Esophagus muscularis mucosa (tissue), 4 donors: ENCODE measurements at regions not wholly inside any gene's neighbourhood (a gene's known extent, or its start where the extent isn't known, plus 50 kb on each side); places are given as distances from the start of the nearest gene placed in this dataset.

Source experiments
- DNase-seq: peaks from one replicate; pipeline ENCODE4 v3.0.0-alpha.2; 2017; ENCODE audit errors: extremely low spot score
- H3K27ac ChIP-seq, 4 donors: fragments of 200-600 bp; sonication (generic); replicated peaks in 1 of 4; 1 replicate in 3 of 4; 2 replicates in 1 of 4; pipeline ENCODE4 v1.5.1; 2016 to 2019; ENCODE audit warnings: mild to moderate bottlenecking in 1 of 4
- H3K27me3 ChIP-seq, 4 donors: fragments of 200-600 bp; sonication (generic); one replicate each; pipeline versions ENCODE4 v1.5.1 to v1.6.0; 2016 to 2019
- H3K36me3 ChIP-seq, 4 donors: fragments of 200-600 bp; sonication (generic); one replicate each; pipeline ENCODE4 v1.5.1; 2016 to 2019
- H3K4me1 ChIP-seq, 4 donors: fragments of 200-600 bp; sonication (generic); one replicate each; pipeline ENCODE4 v1.5.1; 2016 to 2019
- H3K4me3 ChIP-seq, 4 donors: fragments of 200-600 bp; sonication (generic); 1 replicate in 2 of 4; 2 replicates in 2 of 4; pipeline ENCODE4 v1.5.1; 2016 to 2019; ENCODE audit warnings: mild to moderate bottlenecking in 4 of 4, moderate library complexity in 1 of 4
- H3K9me3 ChIP-seq, 4 donors: fragments of 200-600 bp; sonication (generic); 1 replicate in 3 of 4; 2 replicates in 1 of 4; pipeline ENCODE4 v1.5.1; 2016 to 2019
- CTCF ChIP-seq, 3 experiments: fragments of 200-600 bp in 2 of 3; fragments of 450-650 bp in 1 of 3; sonication (generic) in 2 of 3; IDR thresholded peaks; one replicate each; pipeline ENCODE4 v1.5.1; 2017 to 2019; ENCODE audit warnings: antibody characterized with exemption in 3 of 3, mild to moderate bottlenecking in 2 of 3, moderate library complexity in 1 of 3
- EP300 ChIP-seq: sonication (generic); formaldehyde crosslinking; IDR thresholded peaks from one replicate; pipeline ENCODE4 v1.6.1; 2017; ENCODE audit warnings: antibody characterized with exemption
- POLR2A ChIP-seq: fragments of 450-650 bp; IDR thresholded peaks from one replicate; pipeline ENCODE4 v1.6.1; 2017; ENCODE audit warnings: antibody characterized with exemption, moderate library complexity, mild to moderate bottlenecking, low read depth
- POLR2AphosphoS5 ChIP-seq, 2 donors: sonication (generic); formaldehyde crosslinking; IDR thresholded peaks; one replicate each; pipeline ENCODE4 v1.6.1; 2017; ENCODE audit warnings: antibody characterized with exemption in 2 of 2
- WGBS: methylation state at CpG from one replicate; pipeline ENCODE4 v1.1.5; 2018; 5-methylcytosine and 5-hydroxymethylcytosine counted together
- intact Hi-C: fragments of 100-400 bp; cut with DNase I; formaldehyde crosslinking; loops from one replicate; pipeline ENCODE4 v1.15.1; 2023

- H3K27me3 ChIP-seq: no peaks in the 10 kb centered on the region
- no peaks in the 10 kb centered on the region for H3K36me3 ChIP-seq
- WGBS: 93% methylated on average over 1 of the region's 1 CpG
- peaks cover 0 to 4% (median 0%) of the 10 kb centered on the region in 4 donors for H3K9me3 ChIP-seq
- no peak overlapping the region for H3K27ac ChIP-seq
- intact Hi-C loops: no loop called here
- H3K4me1 ChIP-seq: no peaks in the 10 kb centered on the region
- H3K4me3 ChIP-seq: no peak overlapping the region
- no peak for DNase-seq
- TF ChIP-seq POLR2AphosphoS5 (IDR thresholded peaks at IDR 0.05): no peak
- TF ChIP-seq POLR2A: no peak
- no peak for TF ChIP-seq EP300
- TF ChIP-seq CTCF (IDR thresholded peaks at IDR 0.05): no peak
Measured at GRCh38 chr10:10676972-10677371, 340.7 kb upstream of the CELF2 start.

GRCh38 chr10:10677479-10677878, 340.2 kb upstream of the CELF2 start:
- no peaks in the 10 kb centered on the region for H3K4me1 ChIP-seq
- peaks cover 0 to 4% (median 0%) of the 10 kb centered on the region in 4 donors for H3K9me3 ChIP-seq
- intact Hi-C loops: no loop called here
- 60% methylated on average over 3 of the region's 3 CpGs for WGBS
- no peak for DNase-seq
- H3K27me3 ChIP-seq: no peaks in the 10 kb centered on the region
- H3K27ac ChIP-seq: no peak overlapping the region
- TF ChIP-seq CTCF (IDR thresholded peaks at IDR 0.05) (peak; percentile 45 to 50 (median 48)), EP300 (no peak)
- no peaks in the 10 kb centered on the region for H3K36me3 ChIP-seq
- H3K4me3 ChIP-seq: no peak overlapping the region

- H3K9me3 ChIP-seq: no peaks in the 10 kb centered on the region
- H3K27ac ChIP-seq: no peak overlapping the region
Measured at GRCh38 chr10:10680496-10680895, 337.2 kb upstream of the CELF2 start.

GRCh38 chr10:10684972-10685371, 332.7 kb upstream of the CELF2 start:
- no peak for TF ChIP-seq CTCF (IDR thresholded peaks at IDR 0.05)
- no peak for TF ChIP-seq POLR2AphosphoS5 (IDR thresholded peaks at IDR 0.05)
- no peak for TF ChIP-seq EP300
- no peak for TF ChIP-seq POLR2A
- no peaks in the 10 kb centered on the region for H3K27me3 ChIP-seq
- WGBS: 88% methylated on average over 4 of the region's 4 CpGs
- no peaks in the 10 kb centered on the region for H3K9me3 ChIP-seq
- no peak for DNase-seq
- H3K4me3 ChIP-seq: no peak overlapping the region
- H3K36me3 ChIP-seq: no peaks in the 10 kb centered on the region
- intact Hi-C loops: no loop called here
- H3K4me1 ChIP-seq: no peaks in the 10 kb centered on the region
- H3K27ac ChIP-seq: no peak overlapping the region

More at GRCh38 chr10:10680496-10680895, 337.2 kb upstream of the CELF2 start:
- intact Hi-C loops: no loop called here
- DNase-seq: no peak
- no peak overlapping the region for H3K4me3 ChIP-seq
- TF ChIP-seq POLR2A (no peak), CTCF (IDR thresholded peaks at IDR 0.05) (no peak), EP300 (no peak), POLR2AphosphoS5 (IDR thresholded peaks at IDR 0.05) (no peak)
- no peaks in the 10 kb centered on the region for H3K36me3 ChIP-seq
- H3K27me3 ChIP-seq: no peaks in the 10 kb centered on the region
- WGBS: 87% methylated on average over 5 of the region's 5 CpGs
- H3K4me1 ChIP-seq: no peaks in the 10 kb centered on the region

GRCh38 chr10:10685566-10685965, 332.1 kb upstream of the CELF2 start:
- Histone ChIP-seq H3K27me3 (no peaks in the 10 kb centered on the region), H3K27ac (no peak overlapping the region), H3K4me3 (no peak overlapping the region), H3K9me3 (no peaks in the 10 kb centered on the region), H3K36me3 (no peaks in the 10 kb centered on the region), H3K4me1 (no peaks in the 10 kb centered on the region)
- TF ChIP-seq CTCF (IDR thresholded peaks at IDR 0.05) (no peak), POLR2A (no peak), EP300 (no peak), POLR2AphosphoS5 (IDR thresholded peaks at IDR 0.05) (no peak)
- 76% methylated on average over 1 of the region's 1 CpG for WGBS
- no peak for DNase-seq
- intact Hi-C loops: no loop called here
